Central memory CD8-positive, alpha-beta T cell (primary cell): ENCODE measurements at regions not wholly inside any gene's neighbourhood (a gene's known extent, or its start where the extent isn't known, plus 50 kb on each side); places are given as distances from the start of the nearest gene placed in this dataset.
"Not testable (repeated sequence)": the region's sequence is repeated elsewhere in the genome, so short reads cannot be mapped to it uniquely, and the experiment has no call there.

Experiments used
- ATAC-seq: fragments of 150-1000 bp; cut with Tn5 transposase; replicated peaks from 2 replicates; pipeline ENCODE4 v1.10.0; 2022; ENCODE audit warnings: mild to moderate bottlenecking, moderate FRiP score, moderate number of reproducible peaks; ENCODE audit not compliant: poor library complexity, severe bottlenecking; ENCODE audit errors: extremely low read depth
- DNase-seq, 2 donors: peaks; one replicate each; pipeline ENCODE4 v3.0.0; 2021; ENCODE audit warnings: low spot score in 2 of 2
- H3K27ac Mint-ChIP-seq: one replicate; pipeline ENCODE4 v1.8.0; 2022; ENCODE audit warnings: low read depth, mild to moderate bottlenecking, moderate library complexity, mixed read lengths
- H3K27me3 Mint-ChIP-seq: one replicate; pipeline ENCODE4 v1.8.0; 2022; ENCODE audit warnings: mixed read lengths
- H3K36me3 Mint-ChIP-seq: one replicate; pipeline ENCODE4 v1.8.0; 2022; ENCODE audit warnings: mild to moderate bottlenecking, moderate library complexity, mixed read lengths; ENCODE audit not compliant: insufficient read depth
- H3K4me1 Mint-ChIP-seq: one replicate; pipeline ENCODE4 v1.8.0; 2022; ENCODE audit warnings: mixed read lengths
- H3K4me3 Mint-ChIP-seq: one replicate; pipeline ENCODE4 v1.8.0; 2022; ENCODE audit warnings: mild to moderate bottlenecking, moderate library complexity, mixed read lengths
- H3K9me3 Mint-ChIP-seq: one replicate; pipeline ENCODE4 v1.8.0; 2022; ENCODE audit warnings: mixed read lengths

DNA sequence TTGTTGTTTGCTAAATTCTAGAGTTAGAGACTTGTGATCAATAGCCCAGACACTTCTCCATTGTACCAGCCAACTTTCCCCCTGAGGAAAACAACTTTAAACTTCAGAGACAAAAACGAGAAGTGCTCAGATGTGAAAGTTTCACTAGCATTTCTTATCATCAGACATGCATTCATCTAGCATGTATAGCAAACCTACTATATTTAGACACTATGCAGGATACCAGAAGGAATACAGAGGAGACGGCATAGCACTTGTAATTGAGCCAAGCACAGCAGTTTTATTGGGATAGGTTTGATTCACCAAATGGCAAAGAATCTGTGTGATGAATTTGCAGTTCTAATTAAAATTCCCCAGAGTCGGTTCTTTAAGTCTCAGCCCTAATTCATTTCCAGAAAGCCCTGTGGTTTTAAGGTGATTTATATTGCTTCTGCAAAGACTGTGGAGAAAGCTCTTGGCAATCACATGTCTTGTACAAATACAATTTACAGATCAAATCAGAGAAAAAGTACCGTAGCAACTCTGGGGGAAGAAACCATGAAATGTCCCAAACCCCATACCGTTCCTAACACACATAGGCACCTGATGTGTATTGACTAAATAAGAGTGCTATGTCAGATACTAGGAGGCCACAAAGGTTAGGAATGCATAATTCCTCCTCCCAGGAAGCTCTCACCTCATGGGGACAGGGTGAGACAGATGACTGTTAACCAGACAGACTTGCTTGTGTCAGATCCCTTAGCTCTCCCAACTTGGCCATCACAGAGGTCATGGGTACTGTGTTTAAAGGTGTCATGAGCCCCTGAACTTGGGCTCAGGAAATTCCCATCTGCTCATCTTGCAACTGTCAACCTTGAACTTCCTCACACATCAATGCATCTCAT lies 69.6 kb upstream of the KRAS start:
- Mint-ChIP-seq H3K27me3 (no peaks in the 10 kb centered on the region), H3K27ac (no peak overlapping the region), H3K36me3 (no peaks in the 10 kb centered on the region), H3K4me3 (no peak overlapping the region), H3K9me3 (no peaks in the 10 kb centered on the region), H3K4me1 (peaks cover 33% of the 10 kb centered on the region)
- no peak for ATAC-seq
- DNase-seq, result no peak

DNA sequence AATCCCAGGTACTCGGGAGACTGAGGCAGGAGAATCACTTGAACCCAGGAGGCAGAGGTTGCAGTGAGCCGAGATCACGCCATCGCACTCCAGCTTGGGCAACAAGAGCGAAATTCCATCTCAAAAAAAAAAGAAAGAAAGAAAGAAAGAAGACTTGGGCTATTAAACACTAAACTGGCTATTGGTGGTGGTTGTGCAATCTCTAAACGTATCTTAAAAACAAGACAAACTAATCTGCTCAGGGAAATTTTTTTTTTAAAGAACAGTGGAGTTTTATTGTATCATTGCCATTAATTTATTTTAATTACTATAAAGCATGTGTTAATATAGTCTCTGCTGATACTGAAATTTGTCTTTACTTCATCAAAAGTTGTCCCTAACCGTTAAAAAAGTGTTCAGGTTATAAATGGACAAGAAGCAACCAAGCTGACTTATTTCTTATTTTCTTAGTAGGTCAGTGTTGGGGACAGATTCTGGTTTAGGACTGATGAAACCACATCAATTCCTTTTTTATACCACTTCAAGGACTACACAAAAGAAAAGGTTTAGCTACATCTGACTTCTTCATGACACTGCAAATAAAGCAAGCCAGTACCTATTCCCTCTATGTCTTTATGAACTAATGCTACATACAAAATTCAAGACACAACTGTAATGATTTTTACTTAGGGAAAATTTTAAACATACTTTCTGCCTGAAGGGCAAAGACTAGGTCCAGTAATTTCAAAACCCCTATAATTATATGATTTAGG lies 68.7 kb upstream of the KRAS start:
- H3K36me3 Mint-ChIP-seq, result no peaks in the 10 kb centered on the region
- no peaks in the 10 kb centered on the region for H3K27me3 Mint-ChIP-seq
- ATAC-seq, result no peak
- no peak for DNase-seq
- H3K4me3 Mint-ChIP-seq, result no peak overlapping the region
- H3K9me3 Mint-ChIP-seq, result no peaks in the 10 kb centered on the region
- H3K27ac Mint-ChIP-seq, result no peak overlapping the region
- peaks cover 33% of the 10 kb centered on the region for H3K4me1 Mint-ChIP-seq

DNA sequence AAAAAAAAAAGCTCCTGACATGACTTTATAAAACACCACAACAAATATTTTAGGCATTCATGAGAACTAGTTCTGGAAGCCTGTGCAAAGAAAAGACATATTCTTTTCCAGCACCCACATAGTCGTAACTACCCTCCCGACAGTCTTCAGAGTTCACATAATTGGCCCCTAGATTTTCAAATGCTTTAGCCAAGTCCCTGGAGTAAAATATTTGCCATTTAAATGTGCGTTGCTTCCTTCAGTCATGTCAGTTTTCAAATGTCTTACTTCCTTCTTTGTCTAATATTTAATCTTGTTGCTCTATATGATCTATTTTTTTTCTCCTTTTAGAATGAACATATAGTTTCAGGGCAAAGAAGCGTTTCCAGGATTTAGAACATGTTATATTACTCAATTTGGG lies 66.8 kb upstream of the KRAS start:
- no peak overlapping the region for H3K4me3 Mint-ChIP-seq
- no peak overlapping the region for H3K27ac Mint-ChIP-seq
- DNase-seq (no peak), ATAC-seq (no peak)
- H3K36me3 Mint-ChIP-seq, result no peaks in the 10 kb centered on the region
- peaks cover 16% of the 10 kb centered on the region for H3K4me1 Mint-ChIP-seq
- no peaks in the 10 kb centered on the region for H3K9me3 Mint-ChIP-seq
- H3K27me3 Mint-ChIP-seq, result no peaks in the 10 kb centered on the region

GRCh38 chr12:25315388-25315787 lies 64.7 kb upstream of the KRAS start:
- H3K27me3 Mint-ChIP-seq, result no peaks in the 10 kb centered on the region
- ATAC-seq (no peak), DNase-seq (no peak)

GRCh38 chr12:25313266-25313990 lies 62.7 kb upstream of the KRAS start:
- H3K4me1 Mint-ChIP-seq, H3K36me3 Mint-ChIP-seq, H3K27me3 Mint-ChIP-seq, H3K4me3 Mint-ChIP-seq, ATAC-seq, H3K27ac Mint-ChIP-seq, H3K9me3 Mint-ChIP-seq, DNase-seq: not testable (repeated sequence)

More at GRCh38 chr12:25315388-25315787, 64.7 kb upstream of the KRAS start:
- H3K4me1 Mint-ChIP-seq, result no peaks in the 10 kb centered on the region
- H3K27ac Mint-ChIP-seq, result no peak overlapping the region
- H3K4me3 Mint-ChIP-seq, result no peak overlapping the region
- H3K36me3 Mint-ChIP-seq, result no peaks in the 10 kb centered on the region
- H3K9me3 Mint-ChIP-seq, result no peaks in the 10 kb centered on the region

DNA sequence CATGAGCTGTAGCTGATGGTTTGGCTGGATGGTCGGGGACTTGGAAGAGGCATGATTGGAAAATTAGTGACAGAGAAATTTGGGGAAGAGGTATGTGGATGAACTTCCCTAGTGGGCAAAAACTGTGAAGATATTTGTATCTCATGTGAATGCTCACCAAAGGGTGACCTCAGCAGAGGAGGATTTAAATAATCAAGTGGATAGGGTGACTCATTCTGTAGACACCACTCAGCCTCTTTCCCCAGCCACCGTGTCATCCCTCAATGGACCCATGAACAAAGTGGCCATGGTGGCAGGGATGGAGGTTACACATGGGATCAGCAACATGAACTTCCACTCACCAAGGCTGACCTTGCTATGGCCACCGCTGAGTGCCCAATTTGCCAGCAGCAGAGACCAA lies 60.8 kb upstream of the KRAS start:
- no peak overlapping the region for H3K4me3 Mint-ChIP-seq
- no peak overlapping the region for H3K27ac Mint-ChIP-seq
- no peaks in the 10 kb centered on the region for H3K4me1 Mint-ChIP-seq
- DNase-seq (no peak), ATAC-seq (no peak)
- H3K27me3 Mint-ChIP-seq, result no peaks in the 10 kb centered on the region
- H3K36me3 Mint-ChIP-seq, result no peaks in the 10 kb centered on the region
- H3K9me3 Mint-ChIP-seq, result no peaks in the 10 kb centered on the region

- DNase-seq, H3K27me3 Mint-ChIP-seq, ATAC-seq, H3K9me3 Mint-ChIP-seq, H3K27ac Mint-ChIP-seq, H3K4me3 Mint-ChIP-seq, H3K36me3 Mint-ChIP-seq, H3K4me1 Mint-ChIP-seq: not testable (repeated sequence)
Observed at GRCh38 chr12:25310071-25310470, 59.3 kb upstream of the KRAS start.

GRCh38 chr12:25308756-25309155 lies 58.0 kb upstream of the KRAS start:
- ATAC-seq (no peak), DNase-seq (no peak)
- no peaks in the 10 kb centered on the region for H3K9me3 Mint-ChIP-seq
- H3K27me3 Mint-ChIP-seq, result no peaks in the 10 kb centered on the region
- H3K27ac Mint-ChIP-seq, result no peak overlapping the region
- no peak overlapping the region for H3K4me3 Mint-ChIP-seq
- no peaks in the 10 kb centered on the region for H3K36me3 Mint-ChIP-seq
- H3K4me1 Mint-ChIP-seq, result no peaks in the 10 kb centered on the region

- Mint-ChIP-seq H3K36me3 (no peaks in the 10 kb centered on the region), H3K9me3 (no peaks in the 10 kb centered on the region), H3K4me1 (no peaks in the 10 kb centered on the region), H3K27me3 (no peaks in the 10 kb centered on the region), H3K27ac (no peak overlapping the region), H3K4me3 (no peak overlapping the region)
- ATAC-seq (no peak), DNase-seq (no peak)
Observed at GRCh38 chr12:25307818-25308217, 57.1 kb upstream of the KRAS start.

DNA sequence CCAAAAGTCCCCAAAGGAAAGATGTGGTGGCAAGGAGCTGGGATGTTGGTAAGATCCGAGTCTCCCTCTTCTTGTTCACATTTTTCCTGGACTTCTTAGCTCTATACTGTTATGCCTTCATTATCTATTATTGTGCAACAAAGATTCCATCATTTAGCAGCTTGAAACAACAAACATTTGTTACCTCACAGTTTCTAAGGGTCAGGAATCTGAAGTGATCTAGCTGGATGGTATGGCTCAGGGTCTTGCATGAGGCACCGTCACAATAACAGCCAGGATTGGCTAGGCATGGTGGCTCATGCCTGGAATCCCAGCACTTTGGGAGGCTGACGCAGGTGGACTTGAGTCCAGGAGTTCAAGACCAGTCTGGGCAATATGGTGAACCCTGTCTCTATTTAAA lies 51.1 kb upstream of the KRAS start:
- H3K9me3 Mint-ChIP-seq, result no peaks in the 10 kb centered on the region
- ATAC-seq, result no peak
- no peak overlapping the region for H3K4me3 Mint-ChIP-seq
- no peak for DNase-seq
- H3K27me3 Mint-ChIP-seq, result no peaks in the 10 kb centered on the region
- no peaks in the 10 kb centered on the region for H3K36me3 Mint-ChIP-seq
- H3K4me1 Mint-ChIP-seq, result no peaks in the 10 kb centered on the region
- no peak overlapping the region for H3K27ac Mint-ChIP-seq
